ENCODE measurements at regions not wholly inside any gene's neighbourhood (a gene's known extent, or its start where the extent isn't known, plus 50 kb on each side); places are given as distances from the start of the nearest gene placed in this dataset.

DNA sequence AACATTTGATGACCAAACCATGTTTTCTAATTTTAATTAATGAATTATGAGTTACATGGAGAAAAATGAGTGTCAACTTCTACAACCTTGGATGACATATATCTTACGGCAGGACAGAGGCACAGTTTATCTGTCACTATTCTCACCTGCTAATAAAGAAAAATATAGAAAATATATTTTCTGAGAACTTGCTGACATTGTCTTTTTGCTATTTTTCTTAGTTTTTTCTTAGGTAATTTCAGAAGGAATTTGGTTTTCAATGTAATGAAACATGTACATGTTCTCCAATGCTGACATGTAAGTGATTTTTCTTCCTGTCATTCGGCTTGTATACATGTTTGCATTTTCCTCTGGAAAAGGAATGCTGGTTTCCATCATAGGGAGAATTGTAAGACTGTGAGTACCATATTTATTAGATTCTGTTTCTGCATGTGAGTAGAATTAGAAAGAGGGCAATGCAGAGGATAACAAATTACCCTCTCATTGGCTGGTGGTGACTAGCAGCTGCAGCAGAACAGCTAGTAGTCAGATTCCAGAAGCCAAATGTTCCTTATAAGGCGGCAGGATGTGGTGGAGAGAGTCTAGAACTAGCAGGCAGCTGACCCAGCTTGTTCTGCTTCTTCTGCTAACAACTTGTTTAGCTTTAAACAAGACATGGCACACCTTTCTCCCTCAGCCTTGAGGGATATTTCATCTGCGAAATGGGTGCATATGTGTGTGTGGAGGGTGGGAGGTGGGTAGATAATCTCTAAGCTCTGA lies 132.8 kb upstream of the SPACA1 start:
- H3K27ac Mint-ChIP-seq = no peak overlapping the region
- ChIA-PET CTCF (interaction anchor here (1.1 kb wide), 1 partner anchor 96 kb away, joined by 3 read pairs; no protein-coding TSS in a partner anchor), POLR2A (no interaction called here)
- H3K27me3 Mint-ChIP-seq = peaks cover 28% of the 10 kb centered on the region
- H3K36me3 Mint-ChIP-seq (ENCODE audit: low read depth) = peaks cover 5% of the 10 kb centered on the region
- H3K4me3 Mint-ChIP-seq = no peak overlapping the region
- peak; percentile 51 for DNase-seq
- no peaks in the 10 kb centered on the region for H3K9me3 Mint-ChIP-seq
- H3K4me1 Mint-ChIP-seq = peaks cover 22% of the 10 kb centered on the region

DNA sequence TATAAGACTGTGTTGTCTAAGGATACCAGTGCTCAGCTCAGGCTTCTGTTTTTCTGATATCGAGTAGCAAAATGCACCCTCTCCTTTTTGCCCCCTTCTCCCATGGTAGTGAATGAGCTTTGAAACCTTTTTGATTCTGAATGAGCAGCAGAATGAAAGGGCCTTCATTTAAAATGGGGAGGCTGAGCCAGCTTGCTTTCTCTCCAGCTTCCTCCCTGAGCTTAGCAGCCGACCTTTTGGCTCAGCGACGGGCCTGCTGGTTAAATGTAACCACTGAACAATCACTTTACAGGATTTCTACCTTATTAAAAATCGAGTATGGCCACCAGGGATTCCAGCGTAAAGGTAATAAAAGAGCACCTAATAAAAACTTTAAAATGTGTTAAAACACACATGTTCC lies 133.7 kb upstream of the SPACA1 start:
- Mint-ChIP-seq H3K4me1 (peaks cover 26% of the 10 kb centered on the region), H3K36me3 (ENCODE audit: low read depth) (peaks cover 5% of the 10 kb centered on the region), H3K9me3 (no peaks in the 10 kb centered on the region), H3K27ac (no peak overlapping the region), H3K4me3 (no peak overlapping the region), H3K27me3 (peaks cover 27% of the 10 kb centered on the region)
- CTCF ChIA-PET = interaction anchor here (1.6 kb wide), 1 partner anchor 23 kb away, joined by 3 read pairs; no protein-coding TSS in a partner anchor
- no peak for DNase-seq
- POLR2A ChIA-PET = no interaction called here

DNA sequence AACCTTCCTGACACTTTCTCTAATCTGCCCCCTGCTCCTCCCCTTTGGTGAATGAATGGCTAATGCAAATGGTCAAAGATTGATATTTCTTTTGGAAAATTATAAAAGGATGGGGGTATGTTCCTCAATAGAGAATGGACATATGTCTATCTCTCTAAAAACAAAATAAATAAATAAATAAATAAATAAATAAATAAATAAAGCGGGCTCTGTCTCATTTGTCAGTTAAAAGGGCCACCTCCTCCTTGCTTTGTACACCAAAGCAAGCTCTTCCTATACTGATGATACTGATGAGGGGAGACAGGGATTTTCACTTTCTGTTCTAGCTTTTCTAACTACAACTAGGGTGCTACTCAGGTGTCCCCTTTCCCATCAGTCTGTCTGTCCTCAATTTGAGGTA lies 135.5 kb upstream of the SPACA1 start:
- no peaks in the 10 kb centered on the region for H3K9me3 Mint-ChIP-seq
- DNase-seq = no peak
- peaks cover 35% of the 10 kb centered on the region for H3K27me3 Mint-ChIP-seq
- peaks cover 5% of the 10 kb centered on the region for H3K36me3 Mint-ChIP-seq (ENCODE audit: low read depth)
- ChIA-PET CTCF (interaction anchor here (0.6 kb wide), 1 partner anchor 778 kb away, joined by 5 read pairs; no protein-coding TSS in a partner anchor), POLR2A (no interaction called here)
- peaks cover 44% of the 10 kb centered on the region for H3K4me1 Mint-ChIP-seq
- H3K27ac Mint-ChIP-seq = no peak overlapping the region
- H3K4me3 Mint-ChIP-seq = no peak overlapping the region

DNA sequence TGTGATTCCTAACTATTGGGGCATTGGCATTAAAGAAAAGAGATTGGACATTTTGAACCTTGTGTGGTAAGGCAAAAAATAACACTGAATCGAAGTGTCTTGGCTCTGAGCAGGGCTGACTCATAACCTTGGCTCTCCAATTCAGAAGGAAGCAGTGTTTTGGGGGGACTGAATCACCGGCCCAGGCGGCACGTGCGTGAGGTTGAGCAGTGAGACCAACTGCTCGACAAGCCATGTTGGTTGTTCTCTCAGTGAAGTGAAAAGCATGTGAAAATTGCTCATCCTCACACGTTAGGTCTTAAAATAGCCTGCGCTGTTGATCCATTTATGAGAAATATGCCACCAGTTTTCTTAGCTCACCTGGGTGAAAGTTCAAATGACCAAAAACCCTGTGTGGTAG lies 137.8 kb upstream of the SPACA1 start:
- no peak for DNase-seq
- POLR2A ChIA-PET = no interaction called here
- Mint-ChIP-seq H3K27ac (no peak overlapping the region), H3K36me3 (ENCODE audit: low read depth) (no peaks in the 10 kb centered on the region), H3K4me3 (no peak overlapping the region), H3K9me3 (no peaks in the 10 kb centered on the region), H3K27me3 (peaks cover 52% of the 10 kb centered on the region), H3K4me1 (peaks cover 31% of the 10 kb centered on the region)
- CTCF ChIA-PET = interaction anchor here (0.8 to 1.6 kb wide), 3 partner anchors 9 to 958 kb away, joined by 3 to 5 read pairs (median 3); no protein-coding TSS in a partner anchor

DNA sequence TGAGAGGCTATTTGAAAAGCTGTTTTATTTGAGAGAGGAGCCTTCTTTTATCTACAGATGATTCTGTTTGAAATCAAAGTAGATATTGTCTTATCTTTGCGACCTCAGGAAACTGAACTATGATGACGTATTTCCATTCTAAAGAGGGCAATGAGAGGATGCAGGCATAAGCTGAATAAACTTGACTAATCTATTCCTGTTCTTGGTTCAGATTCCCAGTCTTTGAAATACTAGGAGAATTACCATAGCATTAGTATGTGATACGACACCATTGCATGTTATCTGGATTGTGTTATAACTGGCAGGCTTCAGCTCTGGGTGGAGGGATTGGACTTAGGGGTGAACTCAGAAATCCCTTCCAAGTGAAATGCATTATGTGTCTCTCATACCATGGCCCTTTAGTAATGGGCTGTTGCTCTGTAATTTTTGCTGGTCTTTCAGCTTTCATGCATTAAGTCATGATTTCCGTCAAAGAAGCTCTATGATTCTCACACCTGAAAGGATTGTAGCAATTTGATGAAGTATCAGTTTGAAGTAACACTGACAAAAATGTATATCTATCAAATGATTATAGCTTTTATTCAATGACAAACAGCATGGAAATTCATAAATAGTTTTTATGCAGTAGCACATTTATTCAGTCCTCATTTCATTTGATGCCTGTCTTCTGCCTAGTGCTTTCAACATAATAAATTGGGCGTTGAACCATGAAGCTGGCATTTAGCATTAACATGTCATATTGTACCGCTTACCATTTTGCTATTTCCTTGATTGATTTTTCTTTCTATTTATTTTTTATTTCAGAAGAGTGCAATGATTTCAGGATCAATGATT lies 138.4 kb upstream of the SPACA1 start:
- DNase-seq = no peak
- Mint-ChIP-seq H3K27me3 (peaks cover 51% of the 10 kb centered on the region), H3K4me3 (no peak overlapping the region), H3K9me3 (no peaks in the 10 kb centered on the region), H3K4me1 (peaks cover 29% of the 10 kb centered on the region), H3K36me3 (ENCODE audit: low read depth) (no peaks in the 10 kb centered on the region), H3K27ac (no peak overlapping the region)
- POLR2A ChIA-PET = no interaction called here
- CTCF ChIA-PET = interaction anchor here (0.8 to 1.6 kb wide), 4 partner anchors 10 to 962 kb away, joined by 3 to 5 read pairs (median 4); no protein-coding TSS in a partner anchor

DNA sequence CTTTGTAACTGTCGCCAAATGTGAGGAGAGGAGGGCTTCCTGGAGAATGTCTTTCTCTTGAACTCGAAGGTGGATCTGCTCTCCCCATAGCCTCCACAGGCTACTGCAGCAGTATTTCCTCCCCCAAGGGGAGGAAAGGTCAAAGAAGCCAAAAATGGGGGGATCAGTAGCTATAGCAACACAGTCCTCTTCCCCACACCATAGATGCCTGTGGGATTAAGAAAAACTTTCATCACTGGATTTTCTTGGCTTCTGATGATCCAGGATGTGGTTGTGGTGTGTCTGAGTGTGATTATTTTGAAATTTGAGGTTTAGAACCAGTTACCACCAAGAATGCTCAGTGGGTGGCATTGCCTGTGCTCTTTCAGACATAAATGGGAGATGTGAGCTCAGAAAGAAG lies 140.1 kb upstream of the SPACA1 start:
- H3K9me3 Mint-ChIP-seq = no peaks in the 10 kb centered on the region
- peak overlapping the region; percentile 12 for H3K4me3 Mint-ChIP-seq

DNA sequence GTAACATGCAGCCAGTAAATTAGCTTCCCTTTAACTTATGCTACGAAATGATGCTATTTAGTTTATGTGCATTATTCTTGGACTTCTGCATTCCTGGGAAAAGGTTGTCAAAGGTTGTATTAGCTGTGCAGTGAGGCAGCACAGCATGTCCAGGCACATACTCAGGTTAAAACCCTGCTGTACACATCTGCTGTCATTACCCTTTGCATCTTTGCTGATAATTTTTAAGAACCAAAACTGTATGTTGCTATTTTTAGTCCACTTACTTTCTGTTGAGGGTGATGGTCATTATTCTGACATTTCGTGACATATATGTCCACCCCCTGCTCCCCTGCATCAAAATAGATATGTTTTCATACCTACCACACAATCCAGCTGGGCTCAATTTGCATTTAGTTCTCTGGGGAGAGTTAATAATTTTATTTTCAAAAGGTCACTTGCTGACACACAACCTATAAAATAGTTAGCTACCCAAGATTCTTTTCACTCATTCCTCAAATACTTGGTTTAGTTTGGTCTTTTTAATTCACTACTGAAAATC lies 142.5 kb upstream of the SPACA1 start:
- Mint-ChIP-seq H3K36me3 (ENCODE audit: low read depth) (no peaks in the 10 kb centered on the region), H3K4me3 (no peak overlapping the region), H3K9me3 (no peaks in the 10 kb centered on the region), H3K27ac (no peak overlapping the region), H3K4me1 (peaks cover 26% of the 10 kb centered on the region), H3K27me3 (peaks cover 38% of the 10 kb centered on the region)
- no peak for DNase-seq
- POLR2A ChIA-PET = no interaction called here
- CTCF ChIA-PET = interaction anchor here (0.5 to 1.6 kb wide), 3 partner anchors 14 to 1404 kb away, joined by 4 to 7 read pairs (median 4); no protein-coding TSS in a partner anchor

More for the DNA sequence above, 140.1 kb upstream of the SPACA1 start:
- no peaks in the 10 kb centered on the region for H3K36me3 Mint-ChIP-seq (ENCODE audit: low read depth)
- ChIA-PET CTCF (interaction anchor here (1.3 kb wide), 1 partner anchor 13 kb away, joined by 3 read pairs; no protein-coding TSS in a partner anchor), POLR2A (no interaction called here)
- peaks cover 52% of the 10 kb centered on the region for H3K27me3 Mint-ChIP-seq
- no peak overlapping the region for H3K27ac Mint-ChIP-seq
- DNase-seq = peak; percentile 51
- peaks cover 29% of the 10 kb centered on the region for H3K4me1 Mint-ChIP-seq

DNA sequence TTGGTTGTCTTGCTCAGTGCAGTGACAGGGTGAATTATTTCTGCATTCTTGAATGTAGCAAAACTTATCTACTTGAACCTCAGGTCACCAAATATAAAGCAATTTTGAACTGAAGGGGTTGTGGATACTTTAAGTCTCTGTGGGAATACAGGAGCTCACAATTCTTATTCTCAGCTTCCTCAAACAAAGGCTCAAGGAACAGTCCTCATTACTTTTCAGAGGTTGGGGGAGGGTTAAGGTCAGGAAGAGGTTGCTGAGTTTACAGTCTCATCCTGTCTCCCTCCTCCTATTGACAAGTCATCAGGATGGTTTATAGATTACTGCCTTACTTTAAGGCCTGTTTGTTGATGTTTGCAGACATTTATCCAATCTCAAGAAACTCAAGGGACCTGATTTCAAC lies 143.6 kb upstream of the SPACA1 start:
- H3K4me1 Mint-ChIP-seq = peaks cover 22% of the 10 kb centered on the region

DNA sequence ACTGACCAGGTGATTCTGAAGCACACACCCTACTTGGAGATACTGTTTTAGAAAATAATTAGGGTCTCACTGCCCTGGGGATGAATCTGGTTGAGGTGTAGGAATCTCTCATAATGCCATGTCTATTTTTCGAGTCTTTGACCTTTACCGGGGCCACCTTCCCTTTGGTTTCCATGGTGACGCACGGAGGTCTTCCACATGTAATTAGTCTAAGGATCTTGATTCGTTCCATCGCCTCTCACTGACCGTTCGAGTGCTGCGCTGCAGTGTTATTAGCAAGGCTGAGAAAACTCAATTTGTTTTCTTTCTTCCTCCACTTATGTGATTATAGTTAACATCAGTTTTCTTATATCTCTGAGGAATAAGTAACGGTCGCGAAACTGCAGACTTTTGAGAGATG lies 144.3 kb upstream of the SPACA1 start:
- CTCF ChIA-PET = no interaction called here
- no peak overlapping the region for H3K27ac Mint-ChIP-seq
- no peaks in the 10 kb centered on the region for H3K9me3 Mint-ChIP-seq
- no peaks in the 10 kb centered on the region for H3K36me3 Mint-ChIP-seq (ENCODE audit: low read depth)
- POLR2A ChIA-PET = no interaction called here
- H3K4me1 Mint-ChIP-seq = peaks cover 15% of the 10 kb centered on the region
- DNase-seq = no peak
- peaks cover 27% of the 10 kb centered on the region for H3K27me3 Mint-ChIP-seq
- no peak overlapping the region for H3K4me3 Mint-ChIP-seq

More for the DNA sequence above, 143.6 kb upstream of the SPACA1 start:
- H3K9me3 Mint-ChIP-seq = no peaks in the 10 kb centered on the region
- ChIA-PET POLR2A (no interaction called here), CTCF (no interaction called here)
- H3K27ac Mint-ChIP-seq = no peak overlapping the region
- DNase-seq = no peak
- H3K4me3 Mint-ChIP-seq = no peak overlapping the region
- peaks cover 32% of the 10 kb centered on the region for H3K27me3 Mint-ChIP-seq
- no peaks in the 10 kb centered on the region for H3K36me3 Mint-ChIP-seq (ENCODE audit: low read depth)

DNA sequence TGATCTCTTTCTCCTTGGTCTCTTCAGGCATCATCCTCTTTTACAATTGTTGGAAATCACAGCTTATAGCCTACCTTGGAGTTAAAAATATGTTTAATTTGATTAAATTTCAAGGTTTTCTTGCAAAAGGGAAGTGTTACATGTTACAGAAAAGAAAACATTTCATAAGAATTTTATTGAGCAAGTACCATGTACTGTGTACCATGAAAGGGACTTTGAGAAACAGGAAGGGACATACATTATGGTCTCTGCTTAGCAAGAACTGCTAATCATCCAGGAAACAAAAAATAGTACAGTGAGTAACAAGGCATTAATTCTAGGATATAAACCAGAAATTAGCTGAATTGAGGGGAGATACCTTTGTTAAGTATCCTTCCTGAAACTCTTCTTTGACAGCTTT lies 145.3 kb upstream of the SPACA1 start:
- Mint-ChIP-seq H3K9me3 (no peaks in the 10 kb centered on the region), H3K4me3 (no peak overlapping the region), H3K36me3 (ENCODE audit: low read depth) (no peaks in the 10 kb centered on the region), H3K4me1 (peaks cover 7% of the 10 kb centered on the region), H3K27ac (no peak overlapping the region), H3K27me3 (peaks cover 25% of the 10 kb centered on the region)
- no peak for DNase-seq
- ChIA-PET CTCF (no interaction called here), POLR2A (no interaction called here)

DNA sequence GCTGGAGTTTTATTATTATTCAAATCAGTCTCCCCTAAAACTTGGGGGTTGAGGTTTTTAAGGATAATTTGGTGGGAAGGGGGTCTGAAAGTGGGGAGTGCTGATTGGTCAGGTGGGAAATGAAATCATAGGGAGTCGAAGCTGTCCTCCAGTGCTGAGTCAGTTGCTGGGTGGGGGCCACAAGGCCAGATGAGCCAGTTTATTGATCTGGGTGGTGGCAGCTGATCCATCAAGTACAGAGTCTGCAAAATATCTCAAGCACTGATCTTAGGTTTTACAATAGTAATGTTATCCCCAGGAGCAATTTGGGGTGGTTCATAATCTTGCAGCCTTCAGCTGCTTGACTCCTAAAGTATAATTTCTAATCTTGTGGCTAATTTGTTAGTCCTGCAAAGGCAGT lies 146.0 kb upstream of the SPACA1 start:
- POLR2A ChIA-PET = no interaction called here

DNA sequence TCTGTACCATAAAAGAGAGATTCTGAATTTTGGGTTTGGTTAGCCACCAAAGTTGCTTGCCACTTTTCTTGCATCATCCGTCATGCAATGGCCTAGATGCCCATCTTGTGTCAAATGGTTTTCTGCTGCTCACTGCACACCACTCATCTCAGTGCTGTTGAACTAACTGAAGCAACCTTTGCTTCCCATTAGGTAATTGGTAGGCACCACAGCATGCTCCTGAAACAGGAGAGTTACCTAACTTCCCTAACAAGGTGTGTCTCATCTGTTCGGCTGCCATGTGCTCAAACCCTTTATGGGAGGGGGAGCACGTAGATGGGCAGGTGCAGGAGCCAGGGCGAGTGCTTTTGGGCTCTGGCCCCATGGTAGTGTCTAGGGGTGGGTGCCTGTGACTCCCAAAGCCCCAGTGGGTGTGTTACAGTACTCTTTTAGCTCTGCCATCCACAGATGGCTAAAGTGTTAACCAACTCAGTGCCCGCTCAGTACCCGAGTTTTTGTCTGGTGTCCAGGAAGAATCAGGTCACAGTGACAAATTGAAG lies 147.4 kb upstream of the SPACA1 start:
- no peaks in the 10 kb centered on the region for H3K9me3 Mint-ChIP-seq

More for the DNA sequence above, 146.0 kb upstream of the SPACA1 start:
- Mint-ChIP-seq H3K36me3 (ENCODE audit: low read depth) (no peaks in the 10 kb centered on the region), H3K27ac (no peak overlapping the region), H3K4me1 (no peaks in the 10 kb centered on the region), H3K27me3 (peaks cover 20% of the 10 kb centered on the region), H3K9me3 (no peaks in the 10 kb centered on the region), H3K4me3 (no peak overlapping the region)
- no peak for DNase-seq
- CTCF ChIA-PET = interaction anchor here (0.7 kb wide), 1 partner anchor 25 kb away, joined by 3 read pairs; no protein-coding TSS in a partner anchor

More for the DNA sequence above, 147.4 kb upstream of the SPACA1 start:
- Mint-ChIP-seq H3K27me3 (peaks cover 11% of the 10 kb centered on the region), H3K4me3 (no peak overlapping the region), H3K27ac (no peak overlapping the region), H3K4me1 (no peaks in the 10 kb centered on the region), H3K36me3 (ENCODE audit: low read depth) (no peaks in the 10 kb centered on the region)
- POLR2A ChIA-PET = no interaction called here
- DNase-seq = no peak
- CTCF ChIA-PET = no interaction called here

Data from activated CD4-positive, alpha-beta T cell treated with anti-CD3 and anti-CD28 coated beads, Interleukin-2, amount 10 ng/mL, durations not matched to agents 7 days and 5 days (primary cell).